ENCODE measurements at regions not wholly inside any gene's neighbourhood (a gene's known extent, or its start where the extent isn't known, plus 50 kb on each side); places are given as distances from the start of the nearest gene placed in this dataset.

DNA sequence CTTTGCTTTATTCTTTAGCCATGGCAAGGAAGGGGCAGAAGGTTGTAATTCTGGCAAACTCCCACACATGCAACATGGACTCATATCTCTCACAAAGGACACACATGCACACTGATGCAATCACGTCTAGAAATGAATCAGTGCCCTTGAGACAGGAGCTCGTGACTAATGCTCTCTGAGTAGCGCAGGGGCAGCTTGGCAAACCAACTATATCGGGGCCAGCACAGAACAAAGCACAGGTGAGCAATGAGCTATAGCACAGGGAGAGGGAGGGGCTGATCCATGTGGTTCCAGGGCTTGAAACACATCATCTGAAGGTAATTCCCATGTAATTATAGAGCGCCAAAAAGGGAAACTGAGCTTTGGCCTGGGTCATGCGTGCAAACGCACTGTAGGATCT lies 165.2 kb upstream of the KLF7 start:
- TF ChIP-seq, protein P1, sequence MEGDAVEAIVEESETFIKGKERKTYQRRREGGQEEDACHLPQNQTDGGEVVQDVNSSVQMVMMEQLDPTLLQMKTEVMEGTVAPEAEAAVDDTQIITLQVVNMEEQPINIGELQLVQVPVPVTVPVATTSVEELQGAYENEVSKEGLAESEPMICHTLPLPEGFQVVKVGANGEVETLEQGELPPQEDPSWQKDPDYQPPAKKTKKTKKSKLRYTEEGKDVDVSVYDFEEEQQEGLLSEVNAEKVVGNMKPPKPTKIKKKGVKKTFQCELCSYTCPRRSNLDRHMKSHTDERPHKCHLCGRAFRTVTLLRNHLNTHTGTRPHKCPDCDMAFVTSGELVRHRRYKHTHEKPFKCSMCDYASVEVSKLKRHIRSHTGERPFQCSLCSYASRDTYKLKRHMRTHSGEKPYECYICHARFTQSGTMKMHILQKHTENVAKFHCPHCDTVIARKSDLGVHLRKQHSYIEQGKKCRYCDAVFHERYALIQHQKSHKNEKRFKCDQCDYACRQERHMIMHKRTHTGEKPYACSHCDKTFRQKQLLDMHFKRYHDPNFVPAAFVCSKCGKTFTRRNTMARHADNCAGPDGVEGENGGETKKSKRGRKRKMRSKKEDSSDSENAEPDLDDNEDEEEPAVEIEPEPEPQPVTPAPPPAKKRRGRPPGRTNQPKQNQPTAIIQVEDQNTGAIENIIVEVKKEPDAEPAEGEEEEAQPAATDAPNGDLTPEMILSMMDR (IDR thresholded peaks at IDR 0.05): no peak
- TF ChIP-seq POLR2A (IDR thresholded peaks at IDR 0.05): no peak

Data from heart left ventricle (tissue), 13 donors.